ENCODE measurements at regions not wholly inside any gene's neighbourhood (a gene's known extent, or its start where the extent isn't known, plus 50 kb on each side); places are given as distances from the start of the nearest gene placed in this dataset.

- WGBS (ENCODE audit: low lambda C conversion rate, missing lambda C conversion rate), result 72% methylated on average over 7 of the region's 7 CpGs
- no peak overlapping the region for H3K4me3 ChIP-seq
- DNase-seq (ENCODE audit: low spot score), result no peak
These were observed 261.8 kb upstream of the KLF6 start for GRCh38 chr10:4046712-4047354.

GRCh38 chr10:4046030-4046429, 261.0 kb upstream of the KLF6 start:
- 92% methylated on average over 3 of the region's 3 CpGs for WGBS (ENCODE audit: low lambda C conversion rate, missing lambda C conversion rate)
- Histone ChIP-seq H2AFZ (no peak overlapping the region), H3K4me3 (no peak overlapping the region), H3K4me2 (no peak overlapping the region), H3K9me2 (replicated peaks; ENCODE audit: insufficient read depth) (no peaks in the 10 kb centered on the region), H3K27me3 (no peaks in the 10 kb centered on the region), H3K36me3 (replicated peaks; ENCODE audit: insufficient read depth, low read depth) (no peaks in the 10 kb centered on the region), H4K20me1 (ENCODE audit: insufficient read depth, poor library complexity, severe bottlenecking) (no peaks in the 10 kb centered on the region), H3K4me1 (ENCODE audit: insufficient read depth) (no peaks in the 10 kb centered on the region), H3K9me3 (ENCODE audit: low read depth) (no peaks in the 10 kb centered on the region), H3K79me2 (no peaks in the 10 kb centered on the region), H3K27ac (no peak overlapping the region)
- DNase-seq (ENCODE audit: low spot score), result no peak
- TF ChIP-seq EZH2 (IDR thresholded peaks at IDR 0.05; ENCODE audit: borderline replicate concordance), result no peak
- no peak for TF ChIP-seq CTCF (IDR thresholded peaks at IDR 0.05; ENCODE audit: poor library complexity)
- no peak for TF ChIP-seq EZH2phosphoT487 (IDR thresholded peaks at IDR 0.05; ENCODE audit: low read depth, severe bottlenecking, unreplicated experiment)

More at GRCh38 chr10:4046712-4047354, 261.8 kb upstream of the KLF6 start:
- Histone ChIP-seq H3K4me2 (no peak overlapping the region), H4K20me1 (ENCODE audit: insufficient read depth, poor library complexity, severe bottlenecking) (no peaks in the 10 kb centered on the region), H3K4me1 (ENCODE audit: insufficient read depth) (no peaks in the 10 kb centered on the region), H3K9me3 (ENCODE audit: low read depth) (no peaks in the 10 kb centered on the region), H3K9me2 (replicated peaks; ENCODE audit: insufficient read depth) (no peaks in the 10 kb centered on the region), H2AFZ (no peak overlapping the region), H3K79me2 (no peaks in the 10 kb centered on the region), H3K36me3 (replicated peaks; ENCODE audit: insufficient read depth, low read depth) (no peaks in the 10 kb centered on the region), H3K27ac (no peak overlapping the region), H3K27me3 (no peaks in the 10 kb centered on the region)
- TF ChIP-seq EZH2phosphoT487 (IDR thresholded peaks at IDR 0.05; ENCODE audit: low read depth, severe bottlenecking, unreplicated experiment) (no peak), EZH2 (IDR thresholded peaks at IDR 0.05; ENCODE audit: borderline replicate concordance) (no peak), CTCF (IDR thresholded peaks at IDR 0.05; ENCODE audit: poor library complexity) (no peak)

- DNase-seq (ENCODE audit: low spot score), result no peak
- no peaks in the 10 kb centered on the region for H3K36me3 ChIP-seq (replicated peaks; ENCODE audit: insufficient read depth, low read depth)
- WGBS (ENCODE audit: low lambda C conversion rate, missing lambda C conversion rate), result 92% methylated on average over 7 of the region's 7 CpGs
These were observed 259.1 kb upstream of the KLF6 start for GRCh38 chr10:4043897-4044665.

More at GRCh38 chr10:4043897-4044665, 259.1 kb upstream of the KLF6 start:
- no peak for TF ChIP-seq CTCF (IDR thresholded peaks at IDR 0.05; ENCODE audit: poor library complexity)
- TF ChIP-seq EZH2 (IDR thresholded peaks at IDR 0.05; ENCODE audit: borderline replicate concordance), result no peak
- TF ChIP-seq EZH2phosphoT487 (IDR thresholded peaks at IDR 0.05; ENCODE audit: low read depth, severe bottlenecking, unreplicated experiment), result no peak
- H4K20me1 ChIP-seq (ENCODE audit: insufficient read depth, poor library complexity, severe bottlenecking), result no peaks in the 10 kb centered on the region
- no peaks in the 10 kb centered on the region for H3K9me3 ChIP-seq (ENCODE audit: low read depth)
- H3K79me2 ChIP-seq, result no peaks in the 10 kb centered on the region
- no peak overlapping the region for H3K27ac ChIP-seq
- no peaks in the 10 kb centered on the region for H3K4me1 ChIP-seq (ENCODE audit: insufficient read depth)
- no peaks in the 10 kb centered on the region for H3K9me2 ChIP-seq (replicated peaks; ENCODE audit: insufficient read depth)
- H3K4me3 ChIP-seq, result no peak overlapping the region
- H2AFZ ChIP-seq, result no peak overlapping the region
- H3K27me3 ChIP-seq, result no peaks in the 10 kb centered on the region
- H3K4me2 ChIP-seq, result no peak overlapping the region
